HCT116 (cell line): ENCODE measurements at regions not wholly inside any gene's neighbourhood (a gene's known extent, or its start where the extent isn't known, plus 50 kb on each side); places are given as distances from the start of the nearest gene placed in this dataset.

Source experiments
- ATAC-seq: fragments of 200-7000 bp; cut with Tn5 transposase; 2 replicates; pipeline ENCODE4 v1.9.1; 2020; ENCODE audit warnings: mild to moderate bottlenecking, moderate library complexity
- BruUV-seq: library from RNA; stranded (reverse); fragments of 400-500 nt; replicated peaks from 2 replicates; lab custom pipeline; 2021; lab: Mats Ljungman, UMichigan
- CTCF ChIA-PET: fragments of 300-600 bp; sonication (Branson Sonifier 250); formaldehyde crosslinking; loops from one replicate; lab custom pipeline; 2021; ENCODE audit warnings: antibody characterized with exemption; lab: Charles Lee
- POLR2A ChIA-PET: fragments of 300-600, 350-600 bp; sonication (Branson Sonifier 250); formaldehyde crosslinking; loops from one replicate; lab custom pipeline; 2021; ENCODE audit warnings: antibody characterized with exemption; lab: Charles Lee
- RAD21 ChIA-PET, 2 experiments: fragments of 300-600 bp; sonication (Branson Sonifier 250); formaldehyde crosslinking; loops; one replicate each; lab custom pipeline; 2023; ENCODE audit warnings: low total read pairs in 2 of 2; ENCODE audit not compliant: uncharacterized antibody in 2 of 2, unreplicated experiment in 2 of 2, low non-redundant PET in 1 of 2; lab: Charles Lee
- DNase-seq: peaks from one replicate; pipeline ENCODE4 v3.0.0-alpha.2; 2010; ENCODE audit warnings: low read depth, low spot score
- H2AFZ ChIP-seq: fragments of 200-600 bp; shearing (Covaris generic), sonication (generic); 2 replicates; pipeline ENCODE4 v1.6.1; 2017; ENCODE audit warnings: low read depth, mixed run types, mixed read lengths, antibody characterized with exemption, low read length; ENCODE audit not compliant: poor library complexity, severe bottlenecking
- H3K27ac ChIP-seq: 2 replicates; pipeline ENCODE4 v1.5.1; 2012; ENCODE audit warnings: low read depth, low read length
- H3K27me3 ChIP-seq: fragments of 200-600 bp; sonication (generic); 2 replicates; pipeline ENCODE4 v1.6.1; 2016; ENCODE audit warnings: mixed run types, low read length, mixed read lengths; ENCODE audit not compliant: insufficient read depth
- H3K36me3 ChIP-seq, 2 experiments: fragments of 200-500 bp in 1 of 2; fragments of 200-600 bp in 1 of 2; sonication (Bioruptor generic) in 1 of 2; sonication (generic) in 1 of 2; 2 replicates each; pipeline versions ENCODE4 v1.5.1 to v1.6.1; 2014 to 2016; ENCODE audit warnings: low read length in 2 of 2, inconsistent platforms in 1 of 2, mixed read lengths in 1 of 2, mixed run types in 1 of 2; ENCODE audit not compliant: insufficient read depth in 2 of 2, control insufficient read depth in 1 of 2
- H3K4me1 ChIP-seq, 2 experiments: fragments of 200-600 bp in 1 of 2; sonication (generic) in 1 of 2; 2 replicates each; pipeline versions ENCODE4 v1.5.1 to v1.6.1; 2012 to 2017; ENCODE audit warnings: low read length in 2 of 2, inconsistent platforms in 1 of 2, mild to moderate bottlenecking in 1 of 2, mixed read lengths in 1 of 2, mixed run types in 1 of 2, moderate library complexity in 1 of 2; ENCODE audit not compliant: insufficient read depth in 2 of 2, control insufficient read depth in 1 of 2
- H3K4me2 ChIP-seq: fragments of 200-600 bp; sonication (generic); 2 replicates; pipeline ENCODE4 v1.6.1; 2017; ENCODE audit warnings: mixed run types, low read length, mixed read lengths
- H3K4me3 ChIP-seq, 2 experiments: fragments of 200-600 bp in 1 of 2; sonication (generic) in 1 of 2; replicated peaks in 1 of 2; 2 replicates each; pipeline ENCODE4 v1.5.1; 2011 to 2016; ENCODE audit warnings: low read length in 2 of 2, control low read depth in 1 of 2, low read depth in 1 of 2, mild to moderate bottlenecking in 1 of 2, mixed read lengths in 1 of 2, mixed run types in 1 of 2
- H3K79me2 ChIP-seq: fragments of 200-600 bp; sonication (generic); 2 replicates; pipeline ENCODE4 v1.6.1; 2017; ENCODE audit warnings: mild to moderate bottlenecking, mixed run types, low read length, moderate library complexity, mixed read lengths; ENCODE audit not compliant: insufficient read depth
- H3K9ac ChIP-seq: fragments of 200-600 bp; sonication (generic); 2 replicates; pipeline ENCODE4 v1.6.1; 2016; ENCODE audit warnings: low read length, mixed read lengths
- H3K9me2 ChIP-seq: fragments of 200-600 bp; sonication (generic), shearing (Covaris generic); 2 replicates; pipeline ENCODE4 v1.6.1; 2017; ENCODE audit warnings: mixed run types, mild to moderate bottlenecking, moderate library complexity; ENCODE audit not compliant: insufficient read depth
- H3K9me3 ChIP-seq, 2 experiments: fragments of 200-500 bp in 1 of 2; fragments of 200-600 bp in 1 of 2; sonication (Bioruptor generic) in 1 of 2; sonication (generic) in 1 of 2; 2 replicates each; pipeline ENCODE4 v1.6.1; 2014 to 2017; ENCODE audit warnings: low read length in 2 of 2, mixed read lengths in 2 of 2, inconsistent platforms in 1 of 2, low read depth in 1 of 2, mild to moderate bottlenecking in 1 of 2, mixed run types in 1 of 2, moderate library complexity in 1 of 2; ENCODE audit not compliant: control insufficient read depth in 1 of 2, insufficient read depth in 1 of 2
- H4K20me1 ChIP-seq: fragments of 200-600 bp; sonication (generic), shearing (Covaris generic); 2 replicates; pipeline ENCODE4 v1.6.1; 2017; ENCODE audit warnings: mixed run types, mild to moderate bottlenecking, moderate library complexity; ENCODE audit not compliant: insufficient read depth
- ATF3 ChIP-seq: IDR thresholded peaks from 2 replicates; pipeline ENCODE4 v1.6.1; 2012
- EGR1 ChIP-seq: IDR thresholded peaks from 2 replicates; pipeline ENCODE4 v1.6.1; 2012; ENCODE audit warnings: low read depth
- ELF1 ChIP-seq: IDR thresholded peaks from 2 replicates; pipeline ENCODE4 v1.6.1; 2012; ENCODE audit warnings: low read depth, borderline replicate concordance
- SIN3A ChIP-seq: IDR thresholded peaks from 2 replicates; pipeline ENCODE4 v1.6.1; 2012; ENCODE audit warnings: low read depth
- SP1 ChIP-seq: IDR thresholded peaks from 2 replicates; pipeline ENCODE4 v1.6.1; 2012; ENCODE audit warnings: low read depth
- ZBTB33 ChIP-seq: IDR thresholded peaks from 2 replicates; pipeline ENCODE4 v1.6.1; 2011; ENCODE audit warnings: mild to moderate bottlenecking, low read length, moderate library complexity; ENCODE audit not compliant: insufficient replicate concordance; ENCODE audit errors: extremely low read depth
- intact Hi-C: fragments of 100-400 bp; cut with micrococcal nuclease; formaldehyde crosslinking; loops from 2 replicates; pipeline ENCODE4 v1.10.0; 2022

GRCh38 chr18:78656346-78656925, 323.2 kb upstream of the SALL3 start (continued):
- TF ChIP-seq EGR1 (no peak), SIN3A (no peak), ZBTB33 (no peak)

- TF ChIP-seq ATF3 (no peak), ELF1 (no peak), EGR1 (no peak), SP1 (no peak)
- POLR2A ChIA-PET = no interaction called here
- Histone ChIP-seq H3K27ac (no peak overlapping the region), H3K79me2 (no peaks in the 10 kb centered on the region), H3K9me2 (no peaks in the 10 kb centered on the region), H3K4me1 (no peaks in the 10 kb centered on the region), H3K4me3 (no peak overlapping the region), H2AFZ (no peak overlapping the region), H3K9ac (no peak overlapping the region), H4K20me1 (no peaks in the 10 kb centered on the region), H3K36me3 (no peaks in the 10 kb centered on the region), H3K4me2 (no peak overlapping the region), H3K27me3 (no peaks in the 10 kb centered on the region), H3K9me3 (no peaks in the 10 kb centered on the region)
- CTCF ChIA-PET = no interaction called here
- DNase-seq (no peak), ATAC-seq (no peak)
- intact Hi-C loops = no loop called here
- BruUV-seq = no TSS peak
- RAD21 ChIA-PET = no interaction called here
Observed at GRCh38 chr18:78658531-78658930, 321.1 kb upstream of the SALL3 start.
